Mesendoderm (in vitro differentiated cells): ENCODE measurements at regions not wholly inside any gene's neighbourhood (a gene's known extent, or its start where the extent isn't known, plus 50 kb on each side); places are given as distances from the start of the nearest gene placed in this dataset.

Experiments
- DNase-seq: peaks from one replicate; pipeline ENCODE4 v3.0.0; 2013
- H2AK5ac ChIP-seq: 2 replicates; pipeline ENCODE4 v1.6.1; 2013; ENCODE audit warnings: low read length, inconsistent platforms
- H2BK120ac ChIP-seq: 2 replicates; pipeline ENCODE4 v1.6.1; 2013; ENCODE audit warnings: low read depth, mild to moderate bottlenecking, low read length, moderate library complexity, mixed read lengths
- H2BK15ac ChIP-seq: replicated peaks from 2 replicates; pipeline ENCODE4 v1.6.1; 2013; ENCODE audit warnings: low read depth, mild to moderate bottlenecking, moderate library complexity
- H2BK5ac ChIP-seq: 2 replicates; pipeline ENCODE4 v1.6.1; 2013; ENCODE audit warnings: low read length, inconsistent platforms
- H3K18ac ChIP-seq: 2 replicates; pipeline ENCODE4 v1.6.1; 2013; ENCODE audit warnings: mild to moderate bottlenecking, low read length, mixed read lengths
- H3K23ac ChIP-seq: one replicate; pipeline ENCODE4 v1.6.1; 2013; ENCODE audit warnings: low read length
- H3K27ac ChIP-seq: 2 replicates; pipeline ENCODE4 v1.5.1; 2013; ENCODE audit warnings: low read depth, mild to moderate bottlenecking, inconsistent platforms, low read length, moderate library complexity
- H3K27me3 ChIP-seq: 2 replicates; pipeline ENCODE4 v1.6.1; 2013; ENCODE audit warnings: low read length, control low read depth, mild to moderate bottlenecking, inconsistent platforms; ENCODE audit not compliant: insufficient read depth, poor library complexity
- H3K36me3 ChIP-seq: 2 replicates; pipeline ENCODE4 v1.6.1; 2013; ENCODE audit warnings: low read length, inconsistent platforms; ENCODE audit not compliant: control insufficient read depth, insufficient read depth
- H3K4ac ChIP-seq: one replicate; pipeline ENCODE4 v1.6.1; 2013; ENCODE audit warnings: low read depth, mild to moderate bottlenecking, low read length, moderate library complexity
- H3K4me1 ChIP-seq: 2 replicates; pipeline ENCODE4 v1.6.1; 2013; ENCODE audit warnings: low read depth, low read length, inconsistent platforms; ENCODE audit not compliant: control insufficient read depth
- H3K4me2 ChIP-seq: 2 replicates; pipeline ENCODE4 v1.6.1; 2013; ENCODE audit warnings: low read length
- H3K4me3 ChIP-seq: 2 replicates; pipeline ENCODE4 v1.5.1; 2013; ENCODE audit warnings: mild to moderate bottlenecking, low read length
- H3K56ac ChIP-seq: one replicate; pipeline ENCODE4 v1.6.1; 2013; ENCODE audit warnings: low read length
- H3K79me1 ChIP-seq: 2 replicates; pipeline ENCODE4 v1.6.1; 2013; ENCODE audit warnings: low read length, inconsistent platforms
- H3K79me2 ChIP-seq: 2 replicates; pipeline ENCODE4 v1.6.1; 2013; ENCODE audit warnings: mild to moderate bottlenecking, low read length; ENCODE audit not compliant: control insufficient read depth, insufficient read depth
- H3K9ac ChIP-seq: 2 replicates; pipeline ENCODE4 v1.6.1; 2013; ENCODE audit warnings: low read length, inconsistent platforms
- H4K5ac ChIP-seq: one replicate; pipeline ENCODE4 v1.6.1; 2013; ENCODE audit warnings: low read length
- H4K8ac ChIP-seq: one replicate; pipeline ENCODE4 v1.6.1; 2013; ENCODE audit warnings: low read depth, mild to moderate bottlenecking, control low read depth, low read length, moderate library complexity
- WGBS: extraction: QIAGEN DNeasy Blood & Tissue Kit; methylation state at CpG from one replicate; pipeline ENCODE4 v1.1.7; 2013; ENCODE audit warnings: low lambda C conversion rate, missing lambda C conversion rate; ENCODE audit not compliant: insufficient coverage; ENCODE audit errors: extremely low coverage; 5-methylcytosine and 5-hydroxymethylcytosine counted together

DNA sequence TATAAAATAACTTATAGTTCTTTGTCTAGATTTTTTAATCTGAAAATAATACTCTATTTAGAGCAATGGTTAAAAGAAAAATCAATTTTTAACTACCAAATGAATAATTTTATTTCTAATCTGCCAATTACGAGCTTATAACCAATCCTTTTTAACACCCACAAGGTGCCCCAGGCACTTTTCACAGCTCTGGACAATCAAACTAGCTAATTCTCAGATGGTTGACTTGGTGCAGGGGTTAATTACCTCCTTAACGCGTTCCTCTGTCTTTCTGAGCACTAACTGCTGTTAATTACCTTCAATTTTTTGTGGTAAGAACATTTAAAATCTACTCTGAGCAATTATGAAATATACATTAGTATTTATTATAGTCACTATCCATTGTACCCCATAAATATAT is 109.6 kb upstream of the PJA2 start:
- H3K23ac ChIP-seq: no peak overlapping the region
- H2AK5ac ChIP-seq: no peak overlapping the region
- no peak for DNase-seq
- no peaks in the 10 kb centered on the region for H3K27me3 ChIP-seq
- H2BK15ac ChIP-seq: no peak overlapping the region
- no peak overlapping the region for H3K56ac ChIP-seq
- H3K27ac ChIP-seq: no peak overlapping the region
- H2BK5ac ChIP-seq: no peak overlapping the region
- no peaks in the 10 kb centered on the region for H3K36me3 ChIP-seq
- no peak overlapping the region for H4K8ac ChIP-seq
- H3K4me1 ChIP-seq: no peaks in the 10 kb centered on the region
- no peak overlapping the region for H3K18ac ChIP-seq
- no peak overlapping the region for H3K9ac ChIP-seq
- H3K79me1 ChIP-seq: no peaks in the 10 kb centered on the region
- no peak overlapping the region for H3K4ac ChIP-seq
- WGBS: no CpG with 5 or more reads among the region's 3 CpGs
- no peaks in the 10 kb centered on the region for H3K79me2 ChIP-seq
- H4K5ac ChIP-seq: no peak overlapping the region
- no peak overlapping the region for H2BK120ac ChIP-seq
- no peak overlapping the region for H3K4me2 ChIP-seq
- no peak overlapping the region for H3K4me3 ChIP-seq

DNA sequence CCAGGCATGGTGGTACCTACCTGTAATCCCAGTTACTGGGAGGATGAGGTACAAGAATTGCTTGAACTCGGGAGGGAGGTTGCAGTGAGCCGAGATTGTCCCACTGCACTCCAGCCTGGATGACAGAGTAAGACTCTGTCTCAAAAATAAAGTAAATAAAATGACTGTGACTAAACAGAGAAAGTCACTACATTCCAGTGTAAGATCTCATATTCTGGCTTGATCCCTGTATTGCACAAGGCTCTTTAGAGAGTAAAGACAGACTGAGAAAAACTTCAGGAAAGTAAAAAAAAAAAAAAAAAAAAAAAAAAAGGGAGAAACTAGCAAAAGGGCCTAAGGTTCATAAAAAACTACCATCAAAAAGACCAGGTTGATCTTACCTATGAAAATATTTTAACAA is 106.6 kb upstream of the PJA2 start:
- Histone ChIP-seq H3K79me1 (no peaks in the 10 kb centered on the region), H3K4me3 (no peak overlapping the region), H4K8ac (no peak overlapping the region), H4K5ac (no peak overlapping the region), H2BK120ac (no peak overlapping the region), H2AK5ac (no peak overlapping the region), H3K27me3 (no peaks in the 10 kb centered on the region), H3K27ac (no peak overlapping the region), H2BK15ac (no peak overlapping the region), H3K56ac (no peak overlapping the region), H2BK5ac (no peak overlapping the region), H3K79me2 (no peaks in the 10 kb centered on the region), H3K4me1 (no peaks in the 10 kb centered on the region), H3K23ac (no peak overlapping the region), H3K18ac (no peak overlapping the region), H3K36me3 (no peaks in the 10 kb centered on the region), H3K4me2 (no peak overlapping the region), H3K4ac (no peak overlapping the region), H3K9ac (no peak overlapping the region)
- no peak for DNase-seq
- WGBS: no CpG with 5 or more reads among the region's 2 CpGs

- H3K56ac ChIP-seq: no peak overlapping the region
- H3K27me3 ChIP-seq: no peaks in the 10 kb centered on the region
- no peak overlapping the region for H3K27ac ChIP-seq
- H3K4me3 ChIP-seq: no peak overlapping the region
- H4K8ac ChIP-seq: no peak overlapping the region
- H3K4me2 ChIP-seq: no peak overlapping the region
- no peak overlapping the region for H3K4ac ChIP-seq
- WGBS: no CpG with 5 or more reads among the region's 8 CpGs
- no peaks in the 10 kb centered on the region for H3K79me1 ChIP-seq
- no peak overlapping the region for H2BK5ac ChIP-seq
- no peak overlapping the region for H2BK15ac ChIP-seq
- no peaks in the 10 kb centered on the region for H3K79me2 ChIP-seq
- H2BK120ac ChIP-seq: no peak overlapping the region
- H3K23ac ChIP-seq: no peak overlapping the region
- no peaks in the 10 kb centered on the region for H3K4me1 ChIP-seq
- no peak for DNase-seq
- H2AK5ac ChIP-seq: no peak overlapping the region
- H3K18ac ChIP-seq: no peak overlapping the region
- no peak overlapping the region for H4K5ac ChIP-seq
- H3K9ac ChIP-seq: no peak overlapping the region
- no peaks in the 10 kb centered on the region for H3K36me3 ChIP-seq
Observed at GRCh38 chr5:109511980-109512734, 102.4 kb upstream of the PJA2 start.

GRCh38 chr5:109506556-109506955 is 96.8 kb upstream of the PJA2 start:
- Histone ChIP-seq H3K79me1 (no peaks in the 10 kb centered on the region), H3K23ac (no peak overlapping the region), H3K4me3 (no peak overlapping the region), H3K27ac (no peak overlapping the region), H4K5ac (no peak overlapping the region), H3K27me3 (no peaks in the 10 kb centered on the region), H3K18ac (no peak overlapping the region), H2AK5ac (no peak overlapping the region), H3K56ac (no peak overlapping the region), H3K4me2 (no peak overlapping the region), H2BK15ac (no peak overlapping the region), H2BK5ac (no peak overlapping the region), H3K79me2 (no peaks in the 10 kb centered on the region), H2BK120ac (no peak overlapping the region), H3K9ac (no peak overlapping the region), H3K36me3 (no peaks in the 10 kb centered on the region), H3K4me1 (no peaks in the 10 kb centered on the region), H3K4ac (no peak overlapping the region), H4K8ac (no peak overlapping the region)
- DNase-seq: no peak
- no CpG with 5 or more reads among the region's 1 CpG for WGBS

- Histone ChIP-seq H3K56ac (no peak overlapping the region), H3K27ac (no peak overlapping the region), H4K5ac (no peak overlapping the region), H3K79me1 (no peaks in the 10 kb centered on the region), H3K79me2 (no peaks in the 10 kb centered on the region), H3K23ac (no peak overlapping the region), H2BK5ac (no peak overlapping the region), H3K4me2 (no peak overlapping the region), H2BK15ac (no peak overlapping the region), H3K27me3 (no peaks in the 10 kb centered on the region), H3K4me3 (no peak overlapping the region), H3K4ac (no peak overlapping the region), H2BK120ac (no peak overlapping the region), H3K18ac (no peak overlapping the region), H3K9ac (no peak overlapping the region), H3K36me3 (no peaks in the 10 kb centered on the region), H3K4me1 (no peaks in the 10 kb centered on the region), H4K8ac (no peak overlapping the region), H2AK5ac (no peak overlapping the region)
- WGBS: no CpG with 5 or more reads among the region's 3 CpGs
- no peak for DNase-seq
Observed at GRCh38 chr5:109496112-109496511, 86.3 kb upstream of the PJA2 start.
